HG03432 (cell line): ENCODE measurements at regions not wholly inside any gene's neighbourhood (a gene's known extent, or its start where the extent isn't known, plus 50 kb on each side); places are given as distances from the start of the nearest gene placed in this dataset.
A peak's percentile ranks its signal among the peaks of the same experiment; 100 is the strongest.

Source experiments
- ATAC-seq: cut with Tn5 transposase; IDR thresholded peaks from one replicate; pipeline ENCODE4 v1.9.1; 2021; ENCODE audit warnings: mild to moderate bottlenecking, moderate library complexity; ENCODE audit not compliant: unreplicated experiment

DNA sequence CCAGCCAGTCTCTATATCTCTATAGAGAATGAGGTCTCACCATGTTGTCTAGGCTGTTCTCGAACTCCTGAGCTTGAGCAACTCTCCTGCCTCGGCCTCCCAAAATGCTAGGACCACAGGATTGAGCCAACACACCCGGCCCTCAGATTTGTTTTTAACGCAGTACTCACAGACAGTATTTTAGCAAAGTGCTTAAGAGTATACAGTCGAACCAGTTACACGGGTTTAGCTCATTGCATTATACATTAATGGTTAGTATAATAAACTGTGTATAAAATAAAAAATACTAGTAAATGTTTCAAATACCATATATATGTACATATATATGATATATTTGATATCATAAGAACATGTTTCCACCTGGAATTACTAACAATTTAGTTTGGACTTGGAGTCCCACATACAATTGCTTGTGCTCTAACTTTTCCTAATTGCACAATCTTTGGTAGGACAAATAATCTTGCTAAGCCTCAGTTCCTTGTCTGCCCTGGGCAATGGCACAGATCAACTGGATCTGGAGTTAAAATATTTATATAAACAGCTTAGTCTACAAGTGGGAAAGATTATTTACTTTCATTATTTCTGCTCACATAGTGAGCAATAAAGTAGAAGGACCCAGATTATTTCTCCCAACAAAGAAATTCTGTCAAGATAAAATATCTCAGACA lies 508.9 kb upstream of the LRATD1 start:
- no peak for ATAC-seq

DNA sequence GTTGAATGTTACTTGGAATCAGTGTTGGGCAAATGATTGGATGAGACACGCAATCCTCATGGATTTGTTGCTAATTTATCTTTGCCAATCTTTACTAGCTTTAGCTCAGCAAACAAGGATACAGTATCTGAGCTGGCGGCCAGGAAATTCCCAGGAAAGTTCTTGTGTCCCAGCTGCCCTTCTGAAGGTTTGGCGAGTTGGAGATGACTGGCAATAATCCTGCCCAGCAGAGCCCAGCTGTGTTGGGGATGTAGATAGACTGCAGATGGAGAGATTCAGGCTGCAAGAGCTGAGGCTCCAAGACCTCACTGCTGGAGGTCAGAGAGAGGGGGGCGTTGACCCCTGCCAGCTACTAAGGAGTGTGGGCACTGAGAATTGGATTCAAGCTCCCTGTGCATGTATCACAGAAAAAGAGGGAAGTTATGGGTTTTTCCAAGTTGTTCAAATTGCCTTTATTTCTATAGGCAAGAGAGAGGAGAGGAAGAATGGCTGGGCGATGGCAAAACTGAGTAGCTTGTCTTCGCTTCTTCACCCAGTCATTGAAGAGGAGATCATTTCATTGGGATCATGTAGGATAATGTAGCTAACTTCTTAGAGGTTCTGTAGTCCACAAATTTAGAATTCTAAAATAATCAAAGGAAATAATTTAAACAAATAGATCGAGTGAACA lies 506.8 kb upstream of the LRATD1 start:
- ATAC-seq, result no peak

DNA sequence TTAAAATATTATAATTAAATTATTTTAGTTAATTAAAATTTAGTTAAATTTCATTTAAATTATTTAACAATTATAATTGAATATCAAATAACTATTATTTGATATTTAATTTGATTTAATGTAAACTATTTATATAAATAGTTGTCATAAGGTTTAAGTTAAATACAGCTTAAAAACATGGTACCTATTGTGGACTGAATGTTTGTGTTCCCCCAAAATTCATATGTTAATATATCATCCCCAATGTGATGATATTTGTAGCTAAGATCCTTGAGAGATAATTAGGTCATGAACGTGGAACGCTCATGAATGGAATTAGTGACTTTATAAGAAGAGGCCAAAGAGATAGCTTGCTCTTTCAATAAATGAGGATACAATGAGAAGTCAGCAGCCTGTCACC lies 505.7 kb upstream of the LRATD1 start:
- ATAC-seq, result no peak

DNA sequence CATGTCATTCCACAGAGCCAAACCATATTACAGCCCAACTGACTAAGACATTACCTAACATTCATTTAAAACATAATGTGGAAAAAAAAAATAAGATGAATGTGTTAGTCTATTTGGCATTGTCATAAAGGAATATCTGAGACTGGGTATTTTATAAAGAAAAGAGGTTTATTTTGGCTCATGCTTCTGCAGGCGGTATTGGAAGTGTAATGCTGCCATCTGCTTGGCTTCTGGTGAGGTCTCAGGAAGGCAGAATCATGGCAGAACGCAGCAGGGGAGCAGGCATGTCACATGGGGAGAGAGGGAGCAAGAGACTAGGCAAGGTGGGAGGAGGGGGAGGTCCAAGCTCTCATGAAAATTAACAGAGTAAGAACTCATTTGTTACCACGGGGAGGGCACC lies 504.8 kb upstream of the LRATD1 start:
- ATAC-seq, result no peak

DNA sequence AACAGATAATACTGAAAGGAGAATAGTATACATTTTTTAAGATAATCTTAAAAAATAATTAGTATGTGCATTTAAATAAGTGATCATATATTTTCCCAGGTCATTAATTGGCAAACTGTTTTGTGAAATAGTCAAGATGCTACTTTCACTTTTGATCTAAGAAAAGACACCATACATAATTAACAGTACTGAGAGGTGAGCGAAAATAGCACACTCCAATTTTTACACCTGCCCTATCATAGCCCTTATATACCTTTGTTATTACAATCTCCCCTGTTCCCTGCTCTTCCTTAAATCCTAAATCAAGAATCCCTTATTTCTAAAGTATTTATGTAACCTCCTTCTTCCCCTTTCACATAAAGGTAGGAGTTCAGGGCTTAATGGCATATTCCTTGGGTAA lies 500.1 kb upstream of the LRATD1 start:
- ATAC-seq, result no peak

DNA sequence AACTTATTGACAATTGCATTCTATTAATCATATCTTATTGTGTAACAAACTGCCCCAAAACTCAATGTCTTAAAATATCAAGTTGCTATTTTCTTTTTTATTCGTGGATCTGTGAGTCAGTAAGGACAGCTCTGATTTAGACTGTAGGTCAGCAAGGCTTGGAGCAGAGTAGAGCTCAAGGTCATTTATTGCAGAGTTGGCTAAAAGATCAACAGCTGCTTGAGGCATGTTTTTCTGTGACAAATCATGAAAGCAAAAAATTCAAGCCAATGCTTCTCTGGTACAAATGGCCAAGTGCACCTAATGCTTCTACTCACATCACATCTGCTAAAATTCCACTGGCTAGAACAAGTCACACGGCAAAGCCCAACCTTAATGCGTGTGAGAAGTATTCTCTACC lies 497.7 kb upstream of the LRATD1 start:
- ATAC-seq, result no peak

DNA sequence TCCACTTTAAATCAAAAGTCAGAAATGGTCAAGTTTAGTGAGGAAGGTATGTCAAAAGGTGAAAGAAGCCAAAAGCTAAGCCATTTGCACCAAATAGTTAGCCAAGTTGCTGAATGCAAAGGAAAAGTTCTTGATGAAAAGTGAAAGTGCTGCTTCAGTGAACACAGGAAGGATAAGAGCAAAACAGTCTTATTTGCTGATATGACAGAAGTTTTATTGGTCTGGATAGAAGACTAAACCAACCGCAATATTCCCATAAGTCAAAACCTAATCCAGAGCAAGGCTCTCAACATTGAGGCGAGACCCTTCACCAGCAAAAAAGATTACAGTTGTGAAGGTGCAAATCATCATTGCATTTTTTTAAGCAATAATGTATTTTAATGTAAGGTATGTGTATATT lies 496.5 kb upstream of the LRATD1 start:
- ATAC-seq, result no peak

DNA sequence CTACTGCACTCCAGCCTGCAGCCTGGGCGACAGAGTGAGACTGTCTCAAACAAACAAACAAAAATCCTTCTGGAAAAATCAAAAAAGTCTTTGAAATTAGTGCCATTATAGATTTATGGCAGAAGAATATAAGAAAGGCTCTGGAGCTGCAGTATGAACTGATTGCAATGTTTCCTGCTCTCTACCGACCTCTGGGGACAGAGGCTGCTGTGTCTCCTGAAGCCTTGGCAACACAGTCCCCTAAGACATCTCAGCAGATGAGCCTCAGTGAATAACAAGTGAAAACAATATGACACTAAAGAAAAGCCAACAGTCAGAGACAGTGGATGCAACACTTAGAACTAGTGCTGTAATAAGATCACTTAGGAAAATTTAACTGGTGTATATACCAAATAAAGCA lies 494.9 kb upstream of the LRATD1 start:
- no peak for ATAC-seq

DNA sequence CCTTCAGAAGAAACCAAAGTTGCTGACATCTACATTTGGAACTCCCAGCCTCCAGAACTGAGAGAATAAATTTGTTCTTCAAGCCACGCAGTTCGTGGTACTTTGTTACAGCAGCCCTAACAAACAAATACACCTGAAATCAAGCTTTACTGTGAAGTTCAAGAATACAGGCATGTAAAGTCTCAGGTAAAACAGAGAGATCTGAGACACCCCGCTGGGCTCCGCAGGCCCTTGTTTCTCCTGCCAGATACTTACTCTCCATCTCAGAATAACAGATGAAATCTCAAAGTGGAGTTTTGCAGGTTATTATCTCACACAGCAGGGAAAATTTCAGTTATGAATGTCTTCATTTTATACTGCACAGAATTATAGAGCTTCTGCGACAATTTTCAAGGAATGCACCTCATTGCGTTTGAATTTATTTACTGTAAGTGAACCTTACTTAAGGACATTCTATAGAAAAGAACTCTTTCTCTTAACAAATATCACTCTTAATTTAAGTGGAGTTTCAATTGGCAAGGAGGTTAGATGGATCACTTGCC lies 492.4 kb upstream of the LRATD1 start:
- no peak for ATAC-seq

DNA sequence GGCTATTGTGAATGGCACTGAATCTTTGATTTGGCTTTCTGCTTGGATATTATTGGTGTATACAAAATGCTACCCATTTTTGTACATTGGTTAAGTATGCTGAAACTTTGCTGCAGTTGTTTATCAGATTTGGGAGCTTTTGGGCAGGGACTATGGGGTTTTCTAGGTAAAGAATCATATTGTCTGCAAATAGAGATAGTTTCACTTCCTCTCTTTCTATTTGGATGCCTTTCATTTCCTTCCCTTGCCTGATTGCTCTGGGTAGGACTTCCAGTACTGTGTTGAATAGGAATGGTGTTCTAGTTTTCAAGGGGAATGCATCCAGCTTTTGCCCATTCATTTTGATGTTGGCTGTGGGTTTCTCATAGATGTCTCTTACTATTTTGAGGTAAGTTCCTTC lies 489.1 kb upstream of the LRATD1 start:
- peak; percentile 37 for ATAC-seq

DNA sequence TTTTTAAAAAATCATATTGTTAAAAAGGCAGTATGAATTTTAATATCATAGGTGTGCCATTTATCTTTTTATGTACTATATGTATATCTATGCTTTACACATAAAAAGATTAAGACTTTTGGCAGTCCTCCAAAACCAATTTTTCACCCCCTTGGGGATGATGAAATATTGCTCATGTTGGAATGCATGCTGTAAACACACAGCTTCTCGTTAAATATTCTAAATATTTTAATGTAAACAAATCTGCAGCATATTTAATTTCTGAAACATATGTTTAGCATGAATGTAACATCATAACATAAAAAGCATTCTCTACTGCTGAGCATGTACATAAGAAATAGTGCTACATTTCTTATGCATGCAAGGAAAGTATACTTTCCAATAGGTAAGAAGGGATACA lies 484.3 kb upstream of the LRATD1 start:
- no peak for ATAC-seq

DNA sequence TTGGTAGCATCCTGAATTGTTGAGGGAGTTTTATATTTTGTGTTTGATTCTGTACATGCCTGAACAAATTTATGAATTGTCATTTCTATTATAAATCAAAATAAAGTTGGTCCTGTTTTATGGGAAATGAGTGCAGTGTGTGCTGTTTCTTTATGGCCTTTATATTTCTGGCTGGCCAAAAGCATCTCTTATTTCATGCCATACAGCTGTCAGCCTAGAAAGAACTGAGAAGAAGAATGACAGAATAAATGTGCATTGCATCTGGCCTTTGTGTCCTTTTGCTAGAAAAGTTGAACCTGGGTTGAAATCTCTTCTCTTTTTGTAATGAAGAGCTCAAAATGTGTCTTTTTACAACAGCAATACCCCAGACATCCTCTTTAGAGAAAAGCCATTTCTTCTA lies 474.7 kb upstream of the LRATD1 start:
- ATAC-seq, result no peak

DNA sequence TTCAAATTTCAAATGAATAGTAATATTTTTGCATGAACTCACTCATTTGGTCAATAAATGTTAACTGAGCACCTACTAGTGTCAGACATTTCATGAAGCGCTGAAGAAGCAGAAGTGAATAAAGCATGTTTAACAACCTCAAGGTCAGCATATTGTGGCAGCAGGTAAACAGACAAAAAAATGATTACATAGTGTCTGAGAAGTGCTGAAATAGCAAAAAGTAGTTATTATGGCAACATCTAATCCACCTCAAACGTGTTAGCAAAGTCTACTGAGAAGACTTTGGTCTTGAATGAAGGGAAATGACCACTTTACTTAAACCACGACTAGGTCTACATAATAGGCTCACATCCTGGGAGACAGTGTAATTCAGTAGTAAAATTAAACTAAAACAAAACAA lies 452.2 kb upstream of the LRATD1 start:
- ATAC-seq, result no peak

DNA sequence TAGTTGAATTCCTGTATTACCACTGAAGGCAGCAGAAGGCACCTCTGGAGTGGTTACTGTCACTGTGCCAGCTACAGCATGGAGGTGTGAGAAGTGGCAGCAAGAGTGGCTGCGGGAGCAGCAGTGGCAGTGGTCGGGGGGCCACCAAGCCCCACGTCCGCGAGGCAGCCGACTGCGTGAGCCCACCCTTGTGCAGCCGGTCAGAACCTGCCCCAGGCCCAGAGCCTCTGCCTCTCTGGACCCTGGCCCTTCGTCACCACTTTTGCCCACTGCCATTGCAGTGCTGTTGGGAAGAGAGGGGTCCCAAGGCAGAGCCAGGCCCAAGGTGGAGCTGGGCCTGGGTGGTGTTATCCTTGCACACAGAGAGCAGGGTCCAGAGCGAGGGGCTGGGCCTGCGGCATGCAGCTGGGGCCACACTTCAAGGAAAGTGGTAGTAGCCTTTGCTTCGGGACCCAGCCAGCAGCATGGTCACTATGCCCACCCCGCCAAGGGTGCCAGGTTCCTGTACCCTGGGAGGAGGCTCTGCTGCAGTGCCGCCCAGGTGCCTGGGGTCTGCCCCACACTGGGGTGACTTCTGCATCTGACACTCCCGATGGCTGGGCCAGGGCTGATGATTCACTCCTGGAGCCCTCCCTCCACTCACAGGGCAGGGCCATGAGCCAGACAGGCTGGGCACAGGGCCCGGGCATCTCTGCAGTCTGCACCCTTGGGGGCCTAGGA lies 450.1 kb upstream of the LRATD1 start:
- ATAC-seq, result no peak

DNA sequence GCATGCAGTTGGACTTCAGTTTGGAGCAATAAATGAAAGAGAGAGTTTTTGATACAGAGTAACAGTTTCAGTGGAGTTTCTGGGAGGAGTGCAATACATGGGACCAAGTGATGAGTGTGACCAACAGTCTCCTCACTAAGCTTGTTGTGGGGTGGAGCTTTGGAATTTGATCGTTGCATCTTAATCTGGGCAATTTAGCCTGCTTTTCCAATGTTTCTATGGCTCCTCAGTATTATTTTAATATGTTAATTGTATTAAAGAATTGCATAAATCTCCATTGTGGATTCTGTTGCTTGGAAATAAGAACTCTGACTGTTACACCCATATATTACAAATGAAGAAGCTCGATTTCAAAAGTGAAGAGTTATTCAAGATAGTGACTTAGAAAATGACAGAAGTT lies 446.6 kb upstream of the LRATD1 start:
- no peak for ATAC-seq

DNA sequence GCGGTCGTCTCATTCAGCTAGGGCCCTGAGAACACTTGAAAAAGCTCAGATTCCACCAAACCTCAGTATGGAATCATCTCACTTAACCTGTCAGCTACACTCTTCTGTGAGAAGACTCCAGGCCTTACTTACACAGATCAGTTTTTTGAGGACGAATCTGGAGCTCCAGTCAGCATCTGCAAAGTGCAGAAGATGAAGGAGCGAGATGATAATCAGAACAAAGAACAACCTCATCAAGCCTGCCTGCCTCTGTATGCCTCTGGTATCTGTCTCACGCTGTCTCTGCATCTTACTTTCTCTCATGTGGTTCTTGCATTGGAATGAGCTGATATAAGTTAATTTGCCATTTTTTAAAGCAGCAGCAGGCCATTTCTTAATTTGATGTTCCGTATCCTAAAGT lies 444.1 kb upstream of the LRATD1 start:
- no peak for ATAC-seq

DNA sequence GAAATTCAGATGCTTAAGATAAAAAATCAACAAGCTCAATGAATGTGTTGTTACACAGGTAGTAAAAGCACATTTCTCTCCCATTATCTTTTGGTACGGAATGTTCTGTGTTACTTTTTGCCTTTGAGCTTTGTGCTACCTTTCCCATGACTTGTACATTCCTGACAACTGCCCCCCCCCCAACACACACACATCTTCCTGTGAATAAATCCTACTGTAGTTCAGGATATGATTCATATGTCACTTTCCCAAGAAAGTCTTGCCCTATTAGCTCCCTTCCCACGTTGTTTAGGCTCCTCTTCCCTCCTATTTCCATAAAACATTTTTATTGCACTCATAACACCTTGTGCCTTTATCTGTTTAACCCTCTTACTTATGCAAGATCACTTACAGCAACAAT lies 442.6 kb upstream of the LRATD1 start:
- ATAC-seq, result no peak

DNA sequence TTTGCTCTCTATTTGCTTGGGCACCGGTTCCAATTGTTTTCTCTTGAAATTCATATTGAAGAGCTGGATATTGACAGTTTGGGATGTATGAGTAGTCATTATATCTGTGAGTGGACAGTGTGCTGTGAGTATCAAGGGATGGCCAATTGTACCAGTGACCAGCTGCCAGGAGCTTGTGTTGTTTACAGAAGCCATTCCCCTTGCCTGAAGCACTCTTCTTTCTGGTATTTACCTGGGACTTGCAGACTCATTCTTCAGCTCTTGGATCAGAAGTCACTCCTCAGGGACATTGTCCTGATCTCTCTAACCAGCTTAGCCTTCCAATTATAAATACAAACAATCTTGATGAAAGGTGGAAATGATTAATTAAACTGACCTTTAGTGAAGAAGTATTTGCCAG lies 438.3 kb upstream of the LRATD1 start:
- no peak for ATAC-seq

DNA sequence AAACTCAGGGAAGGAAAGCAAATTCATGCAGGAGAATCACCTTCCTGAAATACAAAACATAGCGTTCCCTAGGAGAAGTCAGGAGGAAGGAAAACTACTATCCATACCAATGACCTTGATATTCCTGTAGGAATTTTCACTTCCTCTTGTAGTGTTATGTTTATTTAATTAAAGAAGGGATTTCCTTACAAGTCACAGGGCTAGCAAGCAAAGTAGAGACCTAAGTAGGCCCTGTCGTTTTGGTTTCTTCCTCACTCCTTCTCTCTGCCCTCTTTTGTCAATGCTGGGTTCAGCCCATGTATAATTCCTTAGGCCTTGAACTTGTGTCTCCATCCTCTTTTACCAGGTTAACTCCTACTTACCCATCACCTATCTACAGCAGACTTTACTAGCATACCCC lies 435.2 kb upstream of the LRATD1 start:
- no peak for ATAC-seq

DNA sequence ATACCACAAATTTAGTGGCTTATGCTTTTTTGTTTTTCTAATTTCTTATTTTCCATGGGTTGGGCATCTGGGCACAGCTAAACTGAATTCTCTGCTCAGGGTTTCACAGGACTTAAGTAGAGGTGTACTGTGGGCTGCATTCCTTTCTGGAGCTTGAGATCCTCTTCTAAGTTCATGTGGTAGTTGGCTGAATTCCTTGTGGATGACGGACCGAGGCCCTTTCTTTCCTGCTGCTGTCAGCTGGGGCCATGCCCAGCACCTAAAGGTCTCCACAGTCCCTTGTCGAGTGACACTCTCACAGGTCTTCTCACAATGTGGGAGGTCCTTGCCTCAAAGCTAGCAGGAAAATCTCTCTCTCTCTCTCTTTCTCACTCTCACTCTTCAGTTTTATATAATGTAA lies 433.5 kb upstream of the LRATD1 start:
- ATAC-seq, result no peak

DNA sequence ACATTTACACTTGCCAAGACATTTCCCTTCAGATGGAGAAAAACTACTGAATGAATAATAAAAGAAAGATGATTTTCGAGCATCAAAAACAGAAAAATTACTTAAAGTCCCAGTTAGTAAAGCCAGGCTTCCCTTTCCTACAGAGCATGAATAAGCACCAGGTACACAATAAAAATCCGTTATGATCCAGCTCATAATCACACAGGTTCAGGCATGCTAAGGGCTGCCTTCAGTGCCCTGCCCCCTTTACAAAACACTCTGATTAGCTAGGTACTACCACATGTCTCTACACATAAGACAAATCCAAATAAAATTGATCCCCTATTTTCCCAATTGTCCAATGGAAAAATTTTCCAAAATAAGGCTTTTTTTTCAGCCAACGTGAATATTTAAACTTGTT lies 413.2 kb upstream of the LRATD1 start:
- ATAC-seq, result no peak

DNA sequence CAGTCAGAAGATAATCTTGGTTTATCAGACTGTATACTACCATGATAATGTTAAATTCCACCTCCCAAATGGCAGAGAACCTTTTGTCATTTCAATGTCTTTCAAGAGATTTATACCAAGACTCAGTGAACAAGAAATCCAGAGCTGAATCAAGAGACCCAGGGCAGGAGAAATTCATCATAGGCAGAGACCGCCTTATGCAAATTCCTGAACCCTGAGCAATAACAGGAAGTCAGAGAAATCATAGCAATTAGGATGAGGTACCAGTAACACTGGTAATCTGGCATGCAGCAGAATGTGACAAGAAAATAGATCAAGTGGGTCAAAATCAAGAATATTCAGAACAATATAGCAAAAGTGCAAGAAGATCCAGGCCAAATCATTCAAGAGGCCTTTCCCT lies 412.4 kb upstream of the LRATD1 start:
- no peak for ATAC-seq
